ENCODE measurements at regions not wholly inside any gene's neighbourhood (a gene's known extent, or its start where the extent isn't known, plus 50 kb on each side); places are given as distances from the start of the nearest gene placed in this dataset.

DNA sequence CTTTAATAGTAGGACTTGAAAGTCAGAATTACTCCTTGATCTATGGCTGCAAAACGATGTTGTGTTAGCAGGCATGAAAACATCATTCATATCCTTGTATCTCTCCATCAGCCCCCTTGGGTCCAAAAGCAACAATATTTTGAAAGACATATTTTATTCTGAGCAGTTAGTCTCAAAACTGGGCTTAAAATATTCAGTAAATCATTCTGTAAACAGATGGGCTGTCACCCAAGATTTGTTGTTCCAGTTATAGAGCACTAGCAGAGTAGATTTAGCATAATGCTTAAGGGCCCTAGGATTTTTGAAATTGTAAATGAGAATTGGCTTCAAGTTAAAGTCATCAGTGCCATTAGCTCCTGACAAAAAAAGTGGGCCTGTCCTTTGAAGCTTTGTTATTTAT, 1565.6 kb downstream of the STIM2 start:
- 40 to 65% (median 49%) methylated on average over 1 of the region's 1 CpG for WGBS, 5 donors

DNA sequence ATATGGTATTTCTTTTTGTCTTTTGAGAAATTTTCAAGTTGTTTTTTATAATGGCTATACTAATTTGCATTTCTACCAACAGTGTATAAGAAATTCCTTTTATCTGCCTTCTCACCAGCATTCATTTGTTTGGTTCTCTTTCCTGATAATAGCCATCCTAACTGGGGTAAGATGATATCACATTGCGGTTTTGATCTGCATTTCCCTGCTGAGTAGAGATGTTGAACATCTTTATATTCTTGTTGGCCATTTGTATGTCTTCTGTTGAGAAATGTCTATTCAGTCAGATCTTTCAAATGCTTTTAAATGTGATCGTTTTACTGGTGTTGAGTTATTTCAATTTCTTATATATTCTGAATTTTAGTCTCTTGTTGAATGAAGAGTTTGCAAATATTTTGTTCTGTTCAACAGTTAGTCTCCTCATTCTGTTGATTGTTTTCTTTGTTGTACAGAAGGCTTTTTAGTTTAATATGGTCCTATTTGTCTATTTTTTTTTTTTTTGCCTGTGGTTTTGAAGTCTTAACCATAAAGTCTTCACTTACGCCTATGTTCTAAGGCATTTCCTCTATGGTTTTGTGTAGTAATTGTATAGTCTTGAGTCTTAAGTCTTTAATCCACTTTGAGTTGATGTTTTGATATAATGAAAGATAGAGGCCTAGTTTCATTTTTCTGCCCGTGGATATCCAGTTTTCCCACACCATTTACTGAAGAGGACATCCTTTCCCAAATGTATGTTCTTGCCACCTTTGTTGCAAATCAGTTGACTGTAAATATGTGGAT, 1566.9 kb downstream of the STIM2 start:
- 74 to 83% (median 78%) methylated on average over 4 of the region's 4 CpGs for WGBS, 5 donors
- Histone ChIP-seq H3K27ac (no peak overlapping the region), H3K9me3 (peaks cover 0 to 5% (median 0%) of the 10 kb centered on the region in 4 donors), H3K27me3 (no peaks in the 10 kb centered on the region), H3K4me3 (no peak overlapping the region), H3K36me3 (no peaks in the 10 kb centered on the region), H3K4me1 (no peaks in the 10 kb centered on the region)
- DNase-seq = no peak
- no peak for TF ChIP-seq EP300 (IDR thresholded peaks at IDR 0.05)
- TF ChIP-seq, protein P1, sequence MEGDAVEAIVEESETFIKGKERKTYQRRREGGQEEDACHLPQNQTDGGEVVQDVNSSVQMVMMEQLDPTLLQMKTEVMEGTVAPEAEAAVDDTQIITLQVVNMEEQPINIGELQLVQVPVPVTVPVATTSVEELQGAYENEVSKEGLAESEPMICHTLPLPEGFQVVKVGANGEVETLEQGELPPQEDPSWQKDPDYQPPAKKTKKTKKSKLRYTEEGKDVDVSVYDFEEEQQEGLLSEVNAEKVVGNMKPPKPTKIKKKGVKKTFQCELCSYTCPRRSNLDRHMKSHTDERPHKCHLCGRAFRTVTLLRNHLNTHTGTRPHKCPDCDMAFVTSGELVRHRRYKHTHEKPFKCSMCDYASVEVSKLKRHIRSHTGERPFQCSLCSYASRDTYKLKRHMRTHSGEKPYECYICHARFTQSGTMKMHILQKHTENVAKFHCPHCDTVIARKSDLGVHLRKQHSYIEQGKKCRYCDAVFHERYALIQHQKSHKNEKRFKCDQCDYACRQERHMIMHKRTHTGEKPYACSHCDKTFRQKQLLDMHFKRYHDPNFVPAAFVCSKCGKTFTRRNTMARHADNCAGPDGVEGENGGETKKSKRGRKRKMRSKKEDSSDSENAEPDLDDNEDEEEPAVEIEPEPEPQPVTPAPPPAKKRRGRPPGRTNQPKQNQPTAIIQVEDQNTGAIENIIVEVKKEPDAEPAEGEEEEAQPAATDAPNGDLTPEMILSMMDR (IDR thresholded peaks at IDR 0.05) = no peak
- no peak for TF ChIP-seq POLR2AphosphoS5 (IDR thresholded peaks at IDR 0.05)
- no peak for TF ChIP-seq POLR2A (IDR thresholded peaks at IDR 0.05)
- intact Hi-C loops (cut with DNase I; ENCODE audit: low total_unique reads) = no loop called here

More for the DNA sequence above, 1565.6 kb downstream of the STIM2 start:
- Histone ChIP-seq H3K27me3 (no peaks in the 10 kb centered on the region), H3K4me1 (no peaks in the 10 kb centered on the region), H3K27ac (no peak overlapping the region), H3K4me3 (no peak overlapping the region), H3K36me3 (no peaks in the 10 kb centered on the region), H3K9me3 (peaks cover 0 to 5% (median 0%) of the 10 kb centered on the region in 4 donors)
- DNase-seq = no peak
- no peak for TF ChIP-seq POLR2AphosphoS5 (IDR thresholded peaks at IDR 0.05)
- TF ChIP-seq, protein P1 (IDR thresholded peaks at IDR 0.05) = no peak
- TF ChIP-seq POLR2A (IDR thresholded peaks at IDR 0.05) = no peak
- TF ChIP-seq EP300 (IDR thresholded peaks at IDR 0.05) = no peak
- intact Hi-C loops (cut with DNase I; ENCODE audit: low total_unique reads) = no loop called here

DNA sequence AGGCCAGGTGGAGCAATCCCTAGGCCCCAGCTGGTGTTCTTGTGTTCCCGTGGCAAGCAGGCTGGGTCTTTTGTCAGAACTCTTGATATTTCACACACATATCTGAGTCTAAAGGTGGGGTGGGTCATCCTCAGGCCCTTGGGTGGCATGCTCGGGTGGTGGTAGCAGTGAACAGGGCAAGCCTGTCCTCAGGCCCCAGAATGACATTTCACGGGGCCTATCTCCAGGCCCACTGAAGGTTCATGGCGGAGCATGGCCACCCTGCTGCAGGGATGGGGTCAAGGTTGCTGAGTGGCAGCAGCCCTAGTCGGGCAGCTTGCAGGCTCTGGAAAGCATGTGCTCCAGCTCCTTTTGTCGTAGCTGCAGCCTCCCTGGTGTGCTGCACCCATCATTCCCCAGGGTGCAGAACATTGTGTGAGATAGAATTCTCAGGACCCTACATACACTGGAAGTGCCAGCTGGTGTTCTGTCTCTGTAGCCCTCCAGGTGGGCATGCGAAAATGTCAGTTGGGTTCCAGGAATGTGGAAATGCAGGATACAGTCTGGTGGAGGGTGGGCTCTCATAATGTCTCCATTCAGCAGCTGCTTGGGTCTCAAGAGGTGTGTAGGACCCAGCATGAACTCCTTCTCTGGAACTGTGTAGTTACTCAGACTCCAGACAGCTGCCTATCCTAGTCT, 1571.8 kb downstream of the STIM2 start:
- no peaks in the 10 kb centered on the region for H3K4me1 ChIP-seq
- no peak for TF ChIP-seq POLR2A (IDR thresholded peaks at IDR 0.05)
- TF ChIP-seq EP300 (IDR thresholded peaks at IDR 0.05) = no peak
- no peak for TF ChIP-seq POLR2AphosphoS5 (IDR thresholded peaks at IDR 0.05)
- TF ChIP-seq, protein P1 (IDR thresholded peaks at IDR 0.05) = no peak
- no peaks in the 10 kb centered on the region for H3K9me3 ChIP-seq
- H3K27ac ChIP-seq = no peak overlapping the region
- no peak for DNase-seq
- 85 to 95% (median 94%) methylated on average over 3 to 7 of the region's 7 CpGs for WGBS, 5 donors
- H3K4me3 ChIP-seq = no peak overlapping the region
- H3K36me3 ChIP-seq = no peaks in the 10 kb centered on the region
- H3K27me3 ChIP-seq = no peaks in the 10 kb centered on the region
- intact Hi-C loops (cut with DNase I; ENCODE audit: low total_unique reads) = no loop called here

DNA sequence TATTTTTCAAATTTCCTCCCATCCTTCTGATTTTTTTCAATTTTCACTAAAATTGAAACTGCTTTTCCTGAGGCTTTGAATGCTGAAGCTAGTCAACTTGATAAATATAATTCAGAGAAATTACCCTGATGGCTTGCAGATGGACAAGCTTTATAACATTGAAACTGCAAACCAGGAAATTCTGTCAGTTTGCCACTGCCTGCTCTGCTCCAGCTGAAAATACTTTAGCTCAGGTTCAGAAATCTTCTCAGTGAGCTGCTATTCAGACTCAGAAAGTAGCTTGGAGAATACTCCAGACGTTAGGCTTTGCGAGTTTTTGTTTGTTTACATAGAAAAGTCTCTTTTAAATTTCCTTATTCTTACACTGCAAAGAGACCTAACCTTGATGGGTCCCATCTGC, 1574.7 kb downstream of the STIM2 start:
- Histone ChIP-seq H3K36me3 (no peaks in the 10 kb centered on the region), H3K4me3 (no peak overlapping the region), H3K9me3 (no peaks in the 10 kb centered on the region), H3K4me1 (no peaks in the 10 kb centered on the region), H3K27me3 (no peaks in the 10 kb centered on the region), H3K27ac (no peak overlapping the region)
- TF ChIP-seq, protein P1 (IDR thresholded peaks at IDR 0.05) = no peak
- TF ChIP-seq POLR2AphosphoS5 (IDR thresholded peaks at IDR 0.05) = no peak
- TF ChIP-seq EP300 (IDR thresholded peaks at IDR 0.05) = no peak
- no peak for TF ChIP-seq POLR2A (IDR thresholded peaks at IDR 0.05)
- DNase-seq = peak in 1 of 2 donors; percentile 38
- intact Hi-C loops (cut with DNase I; ENCODE audit: low total_unique reads) = no loop called here
- 12 to 24% (median 17%) methylated on average over 2 of the region's 2 CpGs for WGBS, 5 donors
